ENCODE measurements at regions not wholly inside any gene's neighbourhood (a gene's known extent, or its start where the extent isn't known, plus 50 kb on each side); places are given as distances from the start of the nearest gene placed in this dataset.

GRCh38 chr4:30856795-30857564 lies 136.8 kb downstream of the PCDH7 start:
- no peak overlapping the region for H3K27ac ChIP-seq (ENCODE audit: low read length)
- no peaks in the 10 kb centered on the region for H3K36me3 ChIP-seq (ENCODE audit: control insufficient read depth in 2 of 2, extremely low read depth in 1 of 2, insufficient read depth in 1 of 2, low read length in 1 of 2)
- whole genome bisulfite sequencing (ENCODE audit: insufficient coverage), result no CpG with 5 or more reads among the region's 6 CpGs
- CTCF ChIA-PET, result no interaction called here
- no peaks in the 10 kb centered on the region for H3K27me3 ChIP-seq (replicated peaks in 1 of 2; ENCODE audit: control insufficient read depth in 2 of 2, extremely low read depth in 1 of 2, insufficient read depth in 2 of 2, low read length in 1 of 2)
- POLR2A ChIA-PET, result no interaction called here
- no peaks in the 10 kb centered on the region for H3K9me3 ChIP-seq
- H3K4me3 ChIP-seq (ENCODE audit: control insufficient read depth in 1 of 2, extremely low read depth in 1 of 2, low read length in 1 of 2), result no peak overlapping the region
- Mint-ChIP-seq H3K4me3 (no peak overlapping the region), H3K27me3 (no peaks in the 10 kb centered on the region), H3K36me3 (no peaks in the 10 kb centered on the region), H3K27ac (no peak overlapping the region), H3K9me3 (peaks cover 5 to 20% (median 7%) of the 10 kb centered on the region in 3 donors), H3K4me1 (no peaks in the 10 kb centered on the region)
- H3K4me1 ChIP-seq (ENCODE audit: control insufficient read depth in 1 of 2, extremely low read depth in 1 of 2, insufficient read depth in 2 of 2, low read length in 2 of 2), result no peaks in the 10 kb centered on the region
- ATAC-seq (replicated peaks in 1 of 4) (no peak), DNase-seq (no peak)

GRCh38 chr4:30860978-30861377 lies 140.8 kb downstream of the PCDH7 start:
- no peak overlapping the region for H3K27ac Mint-ChIP-seq
- POLR2A ChIA-PET, result no interaction called here
- no peaks in the 10 kb centered on the region for H3K9me3 ChIP-seq

GRCh38 chr4:30862196-30862595 lies 142.0 kb downstream of the PCDH7 start:
- H3K36me3 Mint-ChIP-seq, result no peaks in the 10 kb centered on the region
- no peaks in the 10 kb centered on the region for H3K27me3 Mint-ChIP-seq
- no CpG with 5 or more reads among the region's 1 CpG for WGBS (ENCODE audit: insufficient coverage)
- H3K9me3 ChIP-seq, result no peaks in the 10 kb centered on the region
- H3K4me1 ChIP-seq (ENCODE audit: control insufficient read depth in 1 of 2, extremely low read depth in 1 of 2, insufficient read depth in 2 of 2, low read length in 2 of 2), result no peaks in the 10 kb centered on the region
- no peak overlapping the region for H3K4me3 ChIP-seq (ENCODE audit: control insufficient read depth in 1 of 2, extremely low read depth in 1 of 2, low read length in 1 of 2)
- POLR2A ChIA-PET, result no interaction called here
- H3K27me3 ChIP-seq (replicated peaks in 1 of 2; ENCODE audit: control insufficient read depth in 2 of 2, extremely low read depth in 1 of 2, insufficient read depth in 2 of 2, low read length in 1 of 2), result no peaks in the 10 kb centered on the region
- ATAC-seq (replicated peaks in 1 of 4) (no peak), DNase-seq (no peak)
- H3K4me3 Mint-ChIP-seq, result no peak overlapping the region
- CTCF ChIA-PET, result no interaction called here
- H3K36me3 ChIP-seq (ENCODE audit: control insufficient read depth in 2 of 2, extremely low read depth in 1 of 2, insufficient read depth in 1 of 2, low read length in 1 of 2), result no peaks in the 10 kb centered on the region
- peaks cover 0 to 10% (median 6%) of the 10 kb centered on the region in 3 donors for H3K9me3 Mint-ChIP-seq
- H3K4me1 Mint-ChIP-seq, result no peaks in the 10 kb centered on the region
- no peak overlapping the region for H3K27ac Mint-ChIP-seq
- no peak overlapping the region for H3K27ac ChIP-seq (ENCODE audit: low read length)

More at GRCh38 chr4:30860978-30861377, 140.8 kb downstream of the PCDH7 start:
- no peaks in the 10 kb centered on the region for H3K4me1 ChIP-seq (ENCODE audit: control insufficient read depth in 1 of 2, extremely low read depth in 1 of 2, insufficient read depth in 2 of 2, low read length in 2 of 2)
- H3K27me3 Mint-ChIP-seq, result no peaks in the 10 kb centered on the region
- H3K4me3 ChIP-seq (ENCODE audit: control insufficient read depth in 1 of 2, extremely low read depth in 1 of 2, low read length in 1 of 2), result no peak overlapping the region
- WGBS (ENCODE audit: insufficient coverage), result no CpG with 5 or more reads among the region's 3 CpGs
- no peaks in the 10 kb centered on the region for H3K27me3 ChIP-seq (replicated peaks in 1 of 2; ENCODE audit: control insufficient read depth in 2 of 2, extremely low read depth in 1 of 2, insufficient read depth in 2 of 2, low read length in 1 of 2)
- H3K9me3 Mint-ChIP-seq, result peaks cover 0 to 10% (median 6%) of the 10 kb centered on the region in 3 donors
- DNase-seq (no peak), ATAC-seq (replicated peaks in 1 of 4) (no peak)
- no peaks in the 10 kb centered on the region for H3K4me1 Mint-ChIP-seq
- H3K27ac ChIP-seq (ENCODE audit: low read length), result no peak overlapping the region
- H3K36me3 Mint-ChIP-seq, result no peaks in the 10 kb centered on the region
- H3K4me3 Mint-ChIP-seq, result no peak overlapping the region
- no peaks in the 10 kb centered on the region for H3K36me3 ChIP-seq (ENCODE audit: control insufficient read depth in 2 of 2, extremely low read depth in 1 of 2, insufficient read depth in 1 of 2, low read length in 1 of 2)
- CTCF ChIA-PET, result no interaction called here

GRCh38 chr4:30863021-30863420 lies 142.9 kb downstream of the PCDH7 start:
- Mint-ChIP-seq H3K9me3 (peaks cover 0 to 10% (median 6%) of the 10 kb centered on the region in 3 donors), H3K36me3 (no peaks in the 10 kb centered on the region), H3K27me3 (no peaks in the 10 kb centered on the region), H3K4me3 (no peak overlapping the region), H3K27ac (no peak overlapping the region), H3K4me1 (no peaks in the 10 kb centered on the region)
- Histone ChIP-seq H3K9me3 (no peaks in the 10 kb centered on the region), H3K27me3 (replicated peaks in 1 of 2; ENCODE audit: control insufficient read depth in 2 of 2, extremely low read depth in 1 of 2, insufficient read depth in 2 of 2, low read length in 1 of 2) (no peaks in the 10 kb centered on the region), H3K4me3 (ENCODE audit: control insufficient read depth in 1 of 2, extremely low read depth in 1 of 2, low read length in 1 of 2) (no peak overlapping the region), H3K27ac (ENCODE audit: low read length) (no peak overlapping the region), H3K36me3 (ENCODE audit: control insufficient read depth in 2 of 2, extremely low read depth in 1 of 2, insufficient read depth in 1 of 2, low read length in 1 of 2) (no peaks in the 10 kb centered on the region), H3K4me1 (ENCODE audit: control insufficient read depth in 1 of 2, extremely low read depth in 1 of 2, insufficient read depth in 2 of 2, low read length in 2 of 2) (no peaks in the 10 kb centered on the region)
- DNase-seq, result no peak
- no peak for ATAC-seq (replicated peaks in 1 of 4)
- CTCF ChIA-PET, result no interaction called here
- POLR2A ChIA-PET, result no interaction called here
- no CpG with 5 or more reads among the region's 2 CpGs for WGBS (ENCODE audit: insufficient coverage)

DNA sequence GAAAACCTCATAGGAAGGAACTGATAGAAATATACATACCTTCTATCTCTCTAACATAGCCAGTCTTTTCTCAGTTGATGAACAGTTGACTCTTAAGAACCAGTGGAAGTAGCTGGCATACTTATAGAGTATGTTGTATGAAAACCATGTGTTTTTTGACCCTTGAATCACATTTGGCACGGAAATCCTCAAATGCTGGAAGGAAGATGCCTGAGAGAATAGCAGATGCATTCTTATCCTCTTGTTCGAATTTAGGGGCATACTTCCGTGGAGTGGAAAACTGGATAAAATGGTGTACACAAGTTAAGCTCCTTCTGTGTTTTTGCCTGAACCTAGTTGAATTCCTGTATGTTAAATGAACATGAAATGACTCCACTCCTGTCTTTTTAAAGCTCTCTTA lies 145.5 kb downstream of the PCDH7 start:
- ChIA-PET POLR2A (no interaction called here), CTCF (no interaction called here)
- Mint-ChIP-seq H3K27me3 (no peaks in the 10 kb centered on the region), H3K4me1 (no peaks in the 10 kb centered on the region), H3K9me3 (peaks cover 0 to 6% (median 5%) of the 10 kb centered on the region in 3 donors), H3K27ac (no peak overlapping the region), H3K36me3 (no peaks in the 10 kb centered on the region), H3K4me3 (no peak overlapping the region)
- DNase-seq (no peak), ATAC-seq (replicated peaks in 1 of 4) (no peak)
- Histone ChIP-seq H3K27ac (ENCODE audit: low read length) (no peak overlapping the region), H3K9me3 (no peaks in the 10 kb centered on the region), H3K4me1 (ENCODE audit: control insufficient read depth in 1 of 2, extremely low read depth in 1 of 2, insufficient read depth in 2 of 2, low read length in 2 of 2) (no peaks in the 10 kb centered on the region), H3K4me3 (ENCODE audit: control insufficient read depth in 1 of 2, extremely low read depth in 1 of 2, low read length in 1 of 2) (no peak overlapping the region), H3K36me3 (ENCODE audit: control insufficient read depth in 2 of 2, extremely low read depth in 1 of 2, insufficient read depth in 1 of 2, low read length in 1 of 2) (no peaks in the 10 kb centered on the region), H3K27me3 (replicated peaks in 1 of 2; ENCODE audit: control insufficient read depth in 2 of 2, extremely low read depth in 1 of 2, insufficient read depth in 2 of 2, low read length in 1 of 2) (no peaks in the 10 kb centered on the region)
- 48% methylated on average over 2 of the region's 3 CpGs for WGBS (ENCODE audit: insufficient coverage)

DNA sequence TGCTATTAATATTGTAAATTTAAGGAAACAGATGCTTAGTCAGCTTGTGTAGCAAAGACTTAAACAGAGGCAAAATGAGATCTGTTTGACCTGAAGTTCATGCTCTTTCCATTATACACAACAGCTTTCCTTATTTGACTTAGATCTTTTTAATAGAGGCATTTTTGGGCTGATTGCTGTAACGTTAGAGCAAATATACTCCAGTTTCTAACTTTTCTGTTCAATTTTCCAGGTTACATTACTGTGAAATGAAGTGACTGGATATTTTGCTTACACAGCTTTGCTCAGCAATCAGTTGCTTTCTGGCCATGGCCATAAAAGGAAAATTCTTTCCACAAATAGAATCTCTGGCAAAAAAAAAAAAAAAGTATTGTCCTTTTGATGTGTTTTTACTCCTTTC lies 146.2 kb downstream of the PCDH7 start:
- H3K4me3 ChIP-seq (ENCODE audit: control insufficient read depth in 1 of 2, extremely low read depth in 1 of 2, low read length in 1 of 2), result no peak overlapping the region
- Mint-ChIP-seq H3K36me3 (no peaks in the 10 kb centered on the region), H3K27ac (no peak overlapping the region), H3K4me1 (no peaks in the 10 kb centered on the region), H3K27me3 (no peaks in the 10 kb centered on the region), H3K4me3 (no peak overlapping the region), H3K9me3 (peaks cover 0 to 6% (median 2%) of the 10 kb centered on the region in 3 donors)
- H3K9me3 ChIP-seq, result no peaks in the 10 kb centered on the region
- H3K27me3 ChIP-seq (replicated peaks in 1 of 2; ENCODE audit: control insufficient read depth in 2 of 2, extremely low read depth in 1 of 2, insufficient read depth in 2 of 2, low read length in 1 of 2), result no peaks in the 10 kb centered on the region
- DNase-seq, result no peak
- H3K27ac ChIP-seq (ENCODE audit: low read length), result no peak overlapping the region
- no CpG with 5 or more reads among the region's 1 CpG for WGBS (ENCODE audit: insufficient coverage)
- no peaks in the 10 kb centered on the region for H3K4me1 ChIP-seq (ENCODE audit: control insufficient read depth in 1 of 2, extremely low read depth in 1 of 2, insufficient read depth in 2 of 2, low read length in 2 of 2)
- no peaks in the 10 kb centered on the region for H3K36me3 ChIP-seq (ENCODE audit: control insufficient read depth in 2 of 2, extremely low read depth in 1 of 2, insufficient read depth in 1 of 2, low read length in 1 of 2)
- CTCF ChIA-PET, result no interaction called here
- POLR2A ChIA-PET, result no interaction called here
- no peak for ATAC-seq (replicated peaks in 1 of 4)

DNA sequence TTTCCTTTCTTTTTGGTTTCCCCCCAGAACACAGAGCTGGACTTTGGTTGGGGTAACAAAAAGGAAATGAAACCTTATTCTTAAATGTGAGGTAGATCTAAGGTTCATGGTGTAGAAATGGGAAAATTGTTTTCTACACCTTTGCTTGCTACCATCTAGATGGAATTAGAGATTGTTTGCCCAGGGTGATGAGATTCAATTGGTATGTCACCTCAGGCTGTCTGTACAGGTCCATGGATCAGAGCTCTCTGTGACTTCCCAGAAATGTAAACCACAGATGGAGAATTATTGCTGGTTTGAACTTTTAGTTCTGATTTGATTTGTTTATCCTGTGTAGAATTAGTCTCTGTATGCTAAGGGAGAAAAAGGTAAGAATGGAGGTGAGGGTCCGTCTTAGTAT lies 146.7 kb downstream of the PCDH7 start:
- Mint-ChIP-seq H3K27ac (no peak overlapping the region), H3K27me3 (no peaks in the 10 kb centered on the region), H3K36me3 (no peaks in the 10 kb centered on the region), H3K9me3 (peaks cover 0 to 9% (median 4%) of the 10 kb centered on the region in 3 donors), H3K4me3 (no peak overlapping the region), H3K4me1 (no peaks in the 10 kb centered on the region)
- no peak for DNase-seq
- POLR2A ChIA-PET, result no interaction called here
- no CpG with 5 or more reads among the region's 1 CpG for WGBS (ENCODE audit: insufficient coverage)
- no peak for ATAC-seq (replicated peaks in 1 of 4)
- no peaks in the 10 kb centered on the region for H3K36me3 ChIP-seq (ENCODE audit: control insufficient read depth in 2 of 2, extremely low read depth in 1 of 2, insufficient read depth in 1 of 2, low read length in 1 of 2)
- no peaks in the 10 kb centered on the region for H3K9me3 ChIP-seq
- no peaks in the 10 kb centered on the region for H3K27me3 ChIP-seq (replicated peaks in 1 of 2; ENCODE audit: control insufficient read depth in 2 of 2, extremely low read depth in 1 of 2, insufficient read depth in 2 of 2, low read length in 1 of 2)
- H3K27ac ChIP-seq (ENCODE audit: low read length), result no peak overlapping the region
- H3K4me1 ChIP-seq (ENCODE audit: control insufficient read depth in 1 of 2, extremely low read depth in 1 of 2, insufficient read depth in 2 of 2, low read length in 2 of 2), result no peaks in the 10 kb centered on the region
- CTCF ChIA-PET, result no interaction called here
- H3K4me3 ChIP-seq (ENCODE audit: control insufficient read depth in 1 of 2, extremely low read depth in 1 of 2, low read length in 1 of 2), result no peak overlapping the region
